SIG-M5 treated with dmso at 0.1 percent for 504 hours (cell line): ENCODE measurements at regions not wholly inside any gene's neighbourhood (a gene's known extent, or its start where the extent isn't known, plus 50 kb on each side); places are given as distances from the start of the nearest gene placed in this dataset.

Experiments used
- DNase-seq: peaks from one replicate; lab custom pipeline; 2025; ENCODE audit not compliant: unreplicated experiment; lab: John Stamatoyannopoulos, UW

- no peak for DNase-seq
Observed at GRCh38 chr3:61311044-61311443, 59.8 kb upstream of the FHIT start.

- DNase-seq: no peak
Observed at GRCh38 chr3:61315871-61316270, 64.6 kb upstream of the FHIT start.

- DNase-seq: no peak
Observed at GRCh38 chr3:61323094-61323493, 71.8 kb upstream of the FHIT start.

DNA sequence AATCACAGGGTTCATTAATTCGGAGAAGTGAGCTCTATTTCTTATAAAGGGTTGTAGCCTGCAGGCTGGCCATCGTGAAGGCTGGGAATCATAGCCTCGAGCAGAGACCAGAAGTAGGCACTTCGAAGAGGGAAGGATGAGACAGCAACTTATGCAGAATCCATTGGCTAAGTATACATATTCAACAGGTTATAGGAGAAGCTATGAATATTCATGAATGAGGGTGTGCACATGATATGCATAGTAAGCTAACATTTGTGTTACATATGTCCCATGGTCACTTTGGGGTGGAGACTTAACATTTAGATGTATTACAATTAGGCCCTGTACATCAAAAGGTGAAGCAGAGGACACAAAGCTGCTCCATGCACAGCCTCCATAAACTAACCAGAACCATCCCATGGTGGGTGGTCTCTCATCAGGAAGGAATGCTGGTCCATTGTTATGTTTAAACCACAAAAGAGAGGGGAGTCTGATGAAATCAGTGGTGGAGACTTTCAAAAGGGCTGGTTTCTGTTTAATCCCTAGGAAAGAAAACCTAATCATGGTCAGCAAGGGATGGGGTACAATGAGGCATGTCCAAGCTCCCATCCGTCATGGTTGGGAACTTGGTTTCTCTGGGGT, 80.8 kb upstream of the FHIT start:
- no peak for DNase-seq

DNA sequence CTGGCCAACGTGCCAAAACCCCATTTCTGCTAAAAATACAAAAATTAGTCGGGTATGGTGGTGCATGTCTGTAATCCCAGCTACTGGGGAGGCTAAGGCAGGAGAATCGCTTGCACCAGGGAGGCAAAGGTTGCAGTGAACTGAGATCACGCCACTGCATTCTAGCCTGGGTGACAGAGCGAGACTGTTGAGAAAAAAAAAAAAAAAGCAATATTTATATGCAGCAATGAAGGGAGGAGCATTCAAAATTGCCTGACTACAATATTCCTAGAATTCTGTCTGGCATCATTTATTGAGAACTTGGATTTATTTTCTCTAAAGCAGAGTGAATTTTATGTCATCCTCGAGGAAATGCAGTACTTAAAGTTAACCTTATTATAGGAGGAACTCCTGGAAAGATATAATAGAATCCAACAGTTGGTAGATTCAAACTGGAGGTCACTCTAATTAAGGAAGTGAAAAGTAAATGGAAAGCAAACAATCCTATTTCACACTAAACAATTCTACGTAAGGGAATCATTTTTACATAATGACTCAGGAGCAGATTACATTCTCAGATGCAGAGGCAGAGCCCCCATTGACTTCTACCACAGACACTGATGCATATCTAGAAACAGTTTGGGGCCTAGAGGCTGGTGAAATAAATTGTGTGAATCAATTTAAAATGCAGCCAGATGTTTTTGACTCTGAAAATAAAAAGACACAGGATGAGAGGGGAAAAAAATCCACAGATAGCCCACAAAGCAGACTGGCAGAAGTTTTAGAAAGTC, 82.1 kb upstream of the FHIT start:
- DNase-seq: no peak

- DNase-seq: no peak
Observed at GRCh38 chr3:61334783-61335182, 83.5 kb upstream of the FHIT start.

DNA sequence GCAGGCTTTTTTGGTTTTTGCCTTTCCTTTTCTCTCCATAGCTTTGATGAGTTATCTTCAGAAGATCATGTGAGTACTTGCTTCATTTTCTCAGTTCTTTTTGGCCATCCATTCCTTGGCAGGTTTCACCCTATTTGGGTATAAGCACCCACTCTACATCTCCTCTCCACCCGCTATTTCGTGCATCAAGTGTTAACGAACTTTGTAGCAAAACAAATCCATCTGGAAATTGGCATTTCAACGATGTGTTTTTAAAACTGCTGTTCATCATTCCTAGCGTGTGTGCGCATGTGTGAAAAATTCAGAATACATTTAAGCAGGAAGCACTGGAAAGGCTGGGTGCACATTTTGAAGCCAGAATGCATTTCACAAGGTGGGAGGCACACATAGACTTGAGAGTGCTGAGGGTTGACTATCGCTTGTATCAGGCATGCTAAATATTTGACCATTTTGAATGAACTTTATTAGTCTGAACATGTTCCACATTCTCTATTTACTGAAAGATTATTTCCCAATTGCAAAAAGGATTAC, 89.7 kb upstream of the FHIT start:
- DNase-seq: no peak

GRCh38 chr3:61343543-61343942, 92.3 kb upstream of the FHIT start:
- no peak for DNase-seq

DNA sequence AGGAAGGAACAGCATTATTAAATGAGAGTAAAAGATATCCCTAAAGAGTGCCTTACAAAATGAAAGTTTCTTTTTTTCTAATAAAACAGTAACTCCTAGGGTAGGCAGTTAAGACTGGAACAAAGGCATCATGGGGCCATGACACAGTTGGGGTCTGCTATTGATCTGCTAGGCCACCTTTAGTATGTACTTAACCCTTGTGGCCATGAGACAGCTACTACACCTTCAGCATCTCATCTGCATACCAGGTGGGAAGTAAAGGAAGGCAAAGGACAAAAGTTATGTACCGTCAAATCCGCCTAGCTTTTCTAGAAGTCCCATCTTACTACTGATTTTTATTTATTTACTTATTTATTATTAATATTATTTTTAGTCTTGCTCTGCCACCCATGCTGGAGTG, 93.8 kb upstream of the FHIT start:
- no peak for DNase-seq

- DNase-seq: no peak
Observed at GRCh38 chr3:61347981-61348380, 96.7 kb upstream of the FHIT start.

- no peak for DNase-seq
Observed at GRCh38 chr3:61349717-61350116, 98.5 kb upstream of the FHIT start.

DNA sequence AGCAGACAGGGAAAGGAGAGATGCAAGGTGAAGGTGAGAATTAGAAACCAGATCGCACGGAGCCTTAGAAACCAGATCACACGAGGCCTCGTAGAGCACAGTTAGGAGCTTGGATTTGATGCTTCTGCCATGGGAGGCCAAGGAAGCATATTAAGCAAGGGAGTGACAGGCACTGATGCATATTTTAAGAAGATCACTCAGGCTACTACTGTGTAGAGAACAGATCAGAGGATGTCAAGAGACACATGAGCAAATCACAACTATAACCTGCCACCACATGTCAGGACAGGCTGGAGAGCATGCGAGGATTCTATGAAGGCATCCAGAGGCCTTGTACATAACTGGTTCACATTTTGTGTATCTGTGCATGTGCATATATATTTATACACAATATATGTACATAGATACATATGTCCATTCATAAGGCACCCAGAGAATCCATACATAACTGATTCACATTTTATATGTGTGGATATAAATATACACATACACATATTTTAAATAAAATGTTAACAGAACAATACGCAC, 99.6 kb upstream of the FHIT start:
- no peak for DNase-seq

- no peak for DNase-seq
Observed at GRCh38 chr3:61352306-61352705, 101.1 kb upstream of the FHIT start.

DNA sequence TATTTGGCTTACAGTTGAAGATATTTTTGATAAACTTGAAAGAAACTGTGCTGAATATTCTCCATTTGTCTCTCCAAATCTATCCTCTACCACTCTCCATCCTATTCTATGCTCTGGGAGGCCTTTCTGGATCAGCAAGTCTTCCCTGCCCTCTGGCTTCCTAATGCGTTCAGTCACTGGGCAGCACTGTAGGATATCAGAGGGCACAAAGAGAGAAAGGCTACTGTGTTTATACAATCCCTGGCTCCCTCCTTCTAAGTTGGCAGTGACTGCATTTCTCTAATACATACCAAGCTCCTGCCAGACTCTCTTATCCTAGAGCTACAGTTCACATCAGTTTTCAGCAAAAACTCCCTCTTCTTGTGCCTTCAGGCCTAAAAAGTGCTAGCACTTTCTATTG, 102.1 kb upstream of the FHIT start:
- no peak for DNase-seq

- DNase-seq: no peak
Observed at GRCh38 chr3:61354604-61355003, 103.4 kb upstream of the FHIT start.

DNA sequence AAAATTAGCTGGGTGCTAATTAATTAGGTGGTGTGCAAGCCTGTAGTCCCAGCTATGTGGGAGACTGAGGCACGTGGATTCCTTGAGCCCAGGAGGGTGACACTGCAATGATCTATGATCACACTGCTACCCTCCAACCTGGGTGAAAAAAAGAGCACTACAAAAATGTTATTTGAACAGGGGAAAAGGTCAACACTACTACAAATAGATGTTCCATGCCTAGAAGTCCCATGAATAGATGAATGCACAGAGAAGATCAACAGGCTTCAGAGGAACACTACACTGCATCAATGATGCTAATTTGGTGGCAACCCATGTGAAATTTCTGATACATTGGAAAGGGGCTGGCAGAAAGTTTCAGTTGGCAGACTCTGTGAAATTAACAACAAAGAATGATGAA, 105.4 kb upstream of the FHIT start:
- no peak for DNase-seq

DNA sequence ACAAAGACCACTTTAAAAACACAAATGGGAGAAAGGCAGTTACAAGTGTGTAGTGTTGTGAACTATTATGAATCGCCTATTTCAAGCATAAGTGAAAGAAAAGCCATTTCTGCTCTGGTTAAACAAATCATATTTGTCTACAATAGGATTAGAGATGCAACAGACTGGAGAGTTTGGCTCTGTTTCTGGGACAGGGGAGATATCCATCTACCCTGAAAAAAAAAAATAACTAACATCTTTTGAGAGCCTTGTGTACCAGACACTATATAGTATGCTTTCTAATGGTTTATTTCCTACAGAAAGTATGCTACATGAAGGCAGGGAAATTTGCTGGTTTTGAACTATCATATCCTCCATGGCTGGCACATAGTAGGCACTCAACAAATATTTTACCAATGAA, 106.7 kb upstream of the FHIT start:
- DNase-seq: no peak

DNA sequence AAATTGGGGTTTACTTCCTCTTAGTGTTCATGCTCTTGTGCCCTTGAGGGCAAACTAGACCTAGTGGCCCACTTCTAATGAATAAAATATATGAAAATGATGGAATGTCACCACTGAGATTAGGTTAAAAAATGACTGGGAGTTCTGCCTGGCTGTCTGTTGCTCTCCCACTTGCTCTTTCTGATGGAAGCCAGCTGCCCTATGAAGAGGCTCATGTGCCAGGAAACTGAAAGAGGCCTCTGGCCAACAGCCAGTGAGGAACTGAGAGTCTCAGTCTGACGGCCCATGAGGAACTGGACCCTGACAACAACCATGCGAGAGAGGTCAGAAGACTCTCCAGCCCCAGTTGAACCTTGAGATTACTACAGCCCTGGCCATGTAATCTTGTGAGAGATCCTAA, 107.1 kb upstream of the FHIT start:
- no peak for DNase-seq

DNA sequence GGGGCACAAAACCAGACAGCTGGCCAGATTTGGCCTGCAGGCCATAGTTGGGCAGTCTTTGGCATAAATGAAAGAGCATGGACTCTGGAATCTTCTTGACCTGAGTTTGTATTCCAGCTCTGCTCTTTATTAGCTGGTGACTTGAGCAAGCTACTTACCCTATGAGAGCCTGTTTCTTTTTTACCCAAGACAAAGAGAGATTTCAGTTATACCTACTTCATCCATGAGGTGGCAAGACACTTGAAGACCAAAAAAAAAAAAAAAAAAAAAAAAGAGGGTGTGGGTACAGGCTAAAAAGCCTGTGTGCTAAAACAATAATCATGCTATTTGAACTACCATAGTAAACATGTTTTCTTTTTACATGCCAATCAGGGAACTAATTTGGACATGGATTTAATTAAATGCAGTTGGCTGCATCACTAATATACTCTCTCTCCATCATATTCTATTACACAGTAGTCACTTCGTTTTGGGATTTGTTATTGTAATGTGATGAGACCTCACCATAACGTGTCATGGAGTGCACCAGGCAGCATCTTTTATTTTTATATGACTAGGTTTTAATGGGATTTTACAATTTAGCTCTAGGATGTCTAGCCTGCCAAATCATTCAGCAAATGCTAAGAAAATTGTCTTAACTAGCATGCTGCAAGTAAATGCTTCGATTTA, 109.2 kb upstream of the FHIT start:
- DNase-seq: no peak

GRCh38 chr3:61369678-61370077, 118.4 kb upstream of the FHIT start:
- DNase-seq: no peak

GRCh38 chr3:61371123-61371522, 119.9 kb upstream of the FHIT start:
- DNase-seq: peak; percentile 14

DNA sequence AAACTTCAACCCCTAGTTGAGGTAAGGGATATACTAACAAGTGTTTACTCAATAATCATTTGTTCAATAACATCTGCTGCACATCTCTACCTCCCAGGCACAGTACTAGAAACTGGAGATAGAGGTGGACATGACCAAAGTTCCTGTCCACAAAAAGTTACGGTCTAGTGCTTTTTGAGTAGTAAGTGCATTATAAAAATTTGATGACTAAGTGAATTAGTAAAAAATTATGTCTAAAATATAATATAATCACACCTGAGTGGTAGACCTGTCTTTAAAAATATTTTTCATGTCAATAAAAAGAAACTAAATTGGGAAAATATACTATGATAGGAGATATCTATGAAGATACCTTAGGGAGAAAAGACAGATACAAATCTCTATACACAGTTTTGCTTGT, 121.5 kb upstream of the FHIT start:
- DNase-seq: no peak
